ENCODE measurements at regions not wholly inside any gene's neighbourhood (a gene's known extent, or its start where the extent isn't known, plus 50 kb on each side); places are given as distances from the start of the nearest gene placed in this dataset.

DNA sequence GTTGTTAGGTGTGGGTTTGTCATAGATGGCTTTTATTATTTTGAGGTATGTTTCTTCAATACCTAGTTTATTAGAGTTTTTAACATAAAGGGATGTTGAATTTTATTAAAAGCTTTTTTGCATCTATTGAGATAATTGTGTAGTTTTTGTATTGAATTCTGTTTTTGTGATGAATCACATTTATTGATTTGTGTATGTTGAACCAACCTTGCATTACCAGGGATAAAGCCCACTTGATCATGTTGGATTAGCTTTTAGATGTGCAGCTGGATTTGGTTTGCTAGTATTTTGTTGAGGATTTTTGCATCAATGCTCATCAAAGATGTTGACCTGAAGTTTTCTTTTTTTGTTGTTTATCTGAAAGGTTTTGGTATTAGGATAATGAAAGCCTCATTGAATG is 328.2 kb downstream of the ADCYAP1 start:
- no peak overlapping the region for H3K4me3 Mint-ChIP-seq (ENCODE audit: unreplicated experiment)
- intact Hi-C loops (cut with micrococcal nuclease; ENCODE audit: unreplicated experiment): no loop called here
- H3K27me3 Mint-ChIP-seq (ENCODE audit: insufficient read depth, unreplicated experiment): no peaks in the 10 kb centered on the region
- no peaks in the 10 kb centered on the region for H3K4me1 Mint-ChIP-seq (ENCODE audit: low read depth, unreplicated experiment)
- Histone ChIP-seq H3K27me3 (replicated peaks; ENCODE audit: control insufficient read depth, insufficient read depth, low read length) (no peaks in the 10 kb centered on the region), H3K36me3 (ENCODE audit: control insufficient read depth, insufficient read depth, low read length) (no peaks in the 10 kb centered on the region), H3K4me1 (no peaks in the 10 kb centered on the region), H3K9me3 (no peaks in the 10 kb centered on the region), H3K4me3 (ENCODE audit: low read depth, low read length) (no peak overlapping the region)
- no TSS peak for BruUV-seq (replicated peaks)
- DNase-seq: no peak
- TF ChIP-seq, protein P1, sequence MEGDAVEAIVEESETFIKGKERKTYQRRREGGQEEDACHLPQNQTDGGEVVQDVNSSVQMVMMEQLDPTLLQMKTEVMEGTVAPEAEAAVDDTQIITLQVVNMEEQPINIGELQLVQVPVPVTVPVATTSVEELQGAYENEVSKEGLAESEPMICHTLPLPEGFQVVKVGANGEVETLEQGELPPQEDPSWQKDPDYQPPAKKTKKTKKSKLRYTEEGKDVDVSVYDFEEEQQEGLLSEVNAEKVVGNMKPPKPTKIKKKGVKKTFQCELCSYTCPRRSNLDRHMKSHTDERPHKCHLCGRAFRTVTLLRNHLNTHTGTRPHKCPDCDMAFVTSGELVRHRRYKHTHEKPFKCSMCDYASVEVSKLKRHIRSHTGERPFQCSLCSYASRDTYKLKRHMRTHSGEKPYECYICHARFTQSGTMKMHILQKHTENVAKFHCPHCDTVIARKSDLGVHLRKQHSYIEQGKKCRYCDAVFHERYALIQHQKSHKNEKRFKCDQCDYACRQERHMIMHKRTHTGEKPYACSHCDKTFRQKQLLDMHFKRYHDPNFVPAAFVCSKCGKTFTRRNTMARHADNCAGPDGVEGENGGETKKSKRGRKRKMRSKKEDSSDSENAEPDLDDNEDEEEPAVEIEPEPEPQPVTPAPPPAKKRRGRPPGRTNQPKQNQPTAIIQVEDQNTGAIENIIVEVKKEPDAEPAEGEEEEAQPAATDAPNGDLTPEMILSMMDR (IDR thresholded peaks at IDR 0.05; ENCODE audit: insufficient read depth in 1 of 2, low read depth in 1 of 2, low read length in 1 of 2, severe bottlenecking in 1 of 2, unreplicated experiment in 1 of 2): no peak
- H3K9me3 Mint-ChIP-seq (ENCODE audit: unreplicated experiment): peaks cover 30% of the 10 kb centered on the region
- no peak overlapping the region for H3K27ac Mint-ChIP-seq (ENCODE audit: unreplicated experiment)
- H3K36me3 Mint-ChIP-seq (ENCODE audit: insufficient read depth, unreplicated experiment): no peaks in the 10 kb centered on the region
- ChIA-PET POLR2A (no interaction called here), CTCF (no interaction called here)

DNA sequence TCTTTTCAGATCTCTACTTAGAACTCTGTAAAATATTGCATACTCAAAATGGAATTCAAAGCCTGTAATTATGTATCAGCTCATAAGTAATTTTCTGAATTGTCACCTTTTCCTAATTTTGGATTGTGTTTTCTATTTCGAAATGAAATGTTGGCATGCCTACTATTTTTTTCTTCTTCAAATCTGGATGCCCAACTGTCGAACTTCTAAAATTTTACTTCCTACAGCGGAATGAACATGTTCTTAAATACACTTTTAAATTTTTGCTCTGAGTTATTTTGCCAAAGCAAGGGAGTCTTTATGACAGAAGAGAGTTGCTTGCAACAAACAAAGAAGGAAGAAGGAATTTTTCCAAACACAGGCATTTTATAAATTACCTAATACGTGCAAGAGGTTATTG is 336.0 kb downstream of the ADCYAP1 start:
- CTCF ChIA-PET: no interaction called here
- Histone ChIP-seq H3K36me3 (ENCODE audit: control insufficient read depth, insufficient read depth, low read length) (no peaks in the 10 kb centered on the region), H3K27me3 (replicated peaks; ENCODE audit: control insufficient read depth, insufficient read depth, low read length) (no peaks in the 10 kb centered on the region), H3K9me3 (no peaks in the 10 kb centered on the region), H3K4me1 (no peaks in the 10 kb centered on the region), H3K4me3 (ENCODE audit: low read depth, low read length) (no peak overlapping the region)
- no TSS peak for BruUV-seq (replicated peaks)
- intact Hi-C loops (cut with micrococcal nuclease; ENCODE audit: unreplicated experiment): no loop called here
- H3K36me3 Mint-ChIP-seq (ENCODE audit: insufficient read depth, unreplicated experiment): no peaks in the 10 kb centered on the region
- POLR2A ChIA-PET: no interaction called here
- H3K9me3 Mint-ChIP-seq (ENCODE audit: unreplicated experiment): peaks cover 10% of the 10 kb centered on the region
- no peak for DNase-seq
- no peaks in the 10 kb centered on the region for H3K27me3 Mint-ChIP-seq (ENCODE audit: insufficient read depth, unreplicated experiment)
- H3K27ac Mint-ChIP-seq (ENCODE audit: unreplicated experiment): no peak overlapping the region
- TF ChIP-seq, protein P1 (IDR thresholded peaks at IDR 0.05; ENCODE audit: insufficient read depth in 1 of 2, low read depth in 1 of 2, low read length in 1 of 2, severe bottlenecking in 1 of 2, unreplicated experiment in 1 of 2): no peak
- H3K4me1 Mint-ChIP-seq (ENCODE audit: low read depth, unreplicated experiment): no peaks in the 10 kb centered on the region
- H3K4me3 Mint-ChIP-seq (ENCODE audit: unreplicated experiment): no peak overlapping the region

DNA sequence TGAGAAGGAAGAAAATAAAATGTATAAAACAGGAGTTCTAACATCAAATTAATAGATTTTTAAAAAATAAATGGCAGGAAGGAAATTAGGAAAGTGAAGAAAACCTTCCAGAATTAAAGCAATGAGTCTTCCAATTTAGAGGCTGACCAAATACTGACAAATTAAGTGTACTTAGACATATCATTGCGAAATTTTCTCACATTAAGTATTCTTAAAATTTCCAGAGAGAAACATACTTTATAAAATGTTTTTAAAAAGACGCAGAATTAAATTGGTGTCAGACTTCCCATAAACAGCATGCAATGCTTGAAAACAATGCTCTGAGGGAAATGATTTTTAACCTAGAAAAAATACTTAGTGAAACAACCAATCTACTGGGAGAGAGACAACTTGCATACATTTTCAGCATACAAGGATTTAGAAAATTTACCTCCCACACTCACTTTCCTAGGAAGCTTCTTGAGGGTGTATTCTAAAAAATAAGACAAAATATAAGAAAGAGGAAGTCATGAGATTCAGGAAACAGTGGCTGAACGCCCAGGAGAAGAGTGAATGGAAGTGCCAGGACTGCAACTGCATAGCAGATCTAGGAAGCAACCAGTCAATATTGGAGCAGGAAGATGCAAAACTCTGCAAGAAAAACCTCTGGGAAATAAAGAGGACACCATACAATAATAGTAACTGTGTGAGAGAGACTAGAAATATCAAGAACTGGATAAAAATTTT is 339.9 kb downstream of the ADCYAP1 start:
- BruUV-seq (replicated peaks): no TSS peak
- TF ChIP-seq, protein P1 (IDR thresholded peaks at IDR 0.05; ENCODE audit: insufficient read depth in 1 of 2, low read depth in 1 of 2, low read length in 1 of 2, severe bottlenecking in 1 of 2, unreplicated experiment in 1 of 2): no peak
- Histone ChIP-seq H3K36me3 (ENCODE audit: control insufficient read depth, insufficient read depth, low read length) (no peaks in the 10 kb centered on the region), H3K4me1 (no peaks in the 10 kb centered on the region), H3K4me3 (ENCODE audit: low read depth, low read length) (no peak overlapping the region), H3K27me3 (replicated peaks; ENCODE audit: control insufficient read depth, insufficient read depth, low read length) (no peaks in the 10 kb centered on the region), H3K9me3 (no peaks in the 10 kb centered on the region)
- Mint-ChIP-seq H3K4me1 (ENCODE audit: low read depth, unreplicated experiment) (no peaks in the 10 kb centered on the region), H3K27ac (ENCODE audit: unreplicated experiment) (no peak overlapping the region), H3K27me3 (ENCODE audit: insufficient read depth, unreplicated experiment) (no peaks in the 10 kb centered on the region), H3K9me3 (ENCODE audit: unreplicated experiment) (no peaks in the 10 kb centered on the region), H3K4me3 (ENCODE audit: unreplicated experiment) (no peak overlapping the region), H3K36me3 (ENCODE audit: insufficient read depth, unreplicated experiment) (no peaks in the 10 kb centered on the region)
- intact Hi-C loops (cut with micrococcal nuclease; ENCODE audit: unreplicated experiment): no loop called here
- CTCF ChIA-PET: no interaction called here
- POLR2A ChIA-PET: no interaction called here
- no peak for DNase-seq

Data from Caco-2 (cell line).